ENCODE measurements at regions not wholly inside any gene's neighbourhood (a gene's known extent, or its start where the extent isn't known, plus 50 kb on each side); places are given as distances from the start of the nearest gene placed in this dataset.

- TF ChIP-seq REST (IDR thresholded peaks at IDR 0.05; ENCODE audit: insufficient replicate concordance, low read depth) (no peak), POLR2AphosphoS5 (IDR thresholded peaks at IDR 0.05; ENCODE audit: low read depth) (no peak), CTCF (IDR thresholded peaks at IDR 0.05; ENCODE audit: insufficient read depth, low read length) (no peak)
These were observed 88.4 kb upstream of the ESR1 start for GRCh38 chr6:151719070-151719469.
